Ishikawa (cell line): ENCODE measurements at regions not wholly inside any gene's neighbourhood (a gene's known extent, or its start where the extent isn't known, plus 50 kb on each side); places are given as distances from the start of the nearest gene placed in this dataset.

ENCODE experiments used
- EGR1 ChIP-seq: IDR thresholded peaks from 2 replicates; pipeline ENCODE4 v1.6.1; 2012
- ZBTB7A ChIP-seq: IDR thresholded peaks from 2 replicates; pipeline ENCODE4 v1.6.1; 2012; ENCODE audit warnings: low read depth

GRCh38 chr13:50282016-50282415, 266.8 kb downstream of the KCNRG start:
- TF ChIP-seq ZBTB7A: no peak
- TF ChIP-seq EGR1: no peak
